K562 (cell line): ENCODE measurements at regions not wholly inside any gene's neighbourhood (a gene's known extent, or its start where the extent isn't known, plus 50 kb on each side); places are given as distances from the start of the nearest gene placed in this dataset.

Source experiments
- ATAC-seq: fragments of 200-7000 bp; cut with Tn5 transposase; 3 replicates; pipeline ENCODE4 v1.9.1; 2020; ENCODE audit warnings: moderate library complexity
- BruUV-seq: library from RNA; stranded (reverse); fragments of 400-500 nt; replicated peaks from 2 replicates; lab custom pipeline; 2021; lab: Mats Ljungman, UMichigan
- CTCF ChIA-PET: fragments of 300-600 bp; formaldehyde crosslinking; extraction: SDS; loops from one replicate; lab custom pipeline; 2021; ENCODE audit warnings: low intra/inter-chr PET ratio; lab: Yijun Ruan, JAX
- POLR2A ChIA-PET: fragments of 300-600, 350-650 bp; sonication (Branson Sonifier 250); formaldehyde crosslinking; extraction: SDS; loops from one replicate; lab custom pipeline; 2021; ENCODE audit warnings: antibody characterized with exemption, inconsistent platforms; lab: Yijun Ruan, JAX
- DNase-seq, 4 experiments: peaks; one replicate each; pipeline versions ENCODE4 v3.0.0 to v3.0.0-alpha.2; 2011 to 2018; ENCODE audit warnings: low spot score in 3 of 4, mixed read lengths in 3 of 4; ENCODE audit errors: extremely low read depth in 1 of 4
- FAIRE-seq: peaks from 2 replicates; lab custom pipeline; 2011; peaks lifted over from hg19 to GRCh38; lab: Jason Lieb, UNC
- H2AFZ ChIP-seq: 2 replicates; pipeline ENCODE4 v1.6.0; 2011; ENCODE audit warnings: low read depth, low read length, control low read depth, inconsistent platforms
- H3K27ac ChIP-seq: fragments of 200-600 bp; 3 replicates; pipeline ENCODE4 v1.8.0; 2011; ENCODE audit warnings: low read depth, mild to moderate bottlenecking, control low read depth, inconsistent platforms, low read length, moderate library complexity, mixed read lengths; ENCODE audit errors: extremely low read depth
- H3K27me3 ChIP-seq, 2 experiments: fragments of 300-600 bp in 1 of 2; 2 replicates in 1 of 2; 3 replicates in 1 of 2; pipeline versions ENCODE4 v1.6.0 to v1.8.0; 2011; ENCODE audit warnings: inconsistent platforms in 2 of 2, low read length in 2 of 2, mild to moderate bottlenecking in 1 of 2, mixed read lengths in 1 of 2, moderate library complexity in 1 of 2; ENCODE audit not compliant: control insufficient read depth in 2 of 2, insufficient read depth in 2 of 2
- H3K36me3 ChIP-seq: fragments of 300-600 bp; 3 replicates; pipeline ENCODE4 v1.8.0; 2011; ENCODE audit warnings: mild to moderate bottlenecking, low read length, inconsistent platforms; ENCODE audit not compliant: control insufficient read depth, insufficient read depth
- H3K4me1 ChIP-seq, 2 experiments: fragments of 200-600 bp in 1 of 2; replicated peaks in 1 of 2; 2 replicates in 1 of 2; 3 replicates in 1 of 2; pipeline versions ENCODE4 v1.5.1 to v1.8.0; 2011; ENCODE audit warnings: inconsistent platforms in 2 of 2, low read length in 2 of 2, mild to moderate bottlenecking in 1 of 2, mixed read lengths in 1 of 2, moderate library complexity in 1 of 2; ENCODE audit not compliant: control insufficient read depth in 2 of 2, insufficient read depth in 2 of 2
- H3K4me2 ChIP-seq: 2 replicates; pipeline ENCODE4 v1.6.1; 2011; ENCODE audit warnings: low read length, control low read depth, inconsistent platforms, mixed read lengths; ENCODE audit not compliant: insufficient read depth
- H3K4me3 ChIP-seq: fragments of 200-600 bp; sonication (generic), shearing (Covaris generic); 2 replicates; pipeline ENCODE4 v1.5.1; 2016; ENCODE audit warnings: control low read depth, inconsistent platforms
- H3K79me2 ChIP-seq: fragments of 200-600 bp; 3 replicates; pipeline ENCODE4 v1.8.0; 2011; ENCODE audit warnings: low read length, inconsistent platforms; ENCODE audit not compliant: control insufficient read depth, insufficient read depth
- H3K9ac ChIP-seq, 2 experiments: 2 replicates each; pipeline versions ENCODE4 v1.6.0 to v1.6.1; 2011; ENCODE audit warnings: low read depth in 2 of 2, low read length in 2 of 2, control low read depth in 1 of 2, inconsistent platforms in 1 of 2, mild to moderate bottlenecking in 1 of 2, mixed read lengths in 1 of 2; ENCODE audit not compliant: insufficient read depth in 1 of 2
- H3K9me1 ChIP-seq: one replicate; pipeline ENCODE4 v1.6.0; 2011; ENCODE audit warnings: inconsistent platforms, mild to moderate bottlenecking, low read length, moderate library complexity; ENCODE audit not compliant: control insufficient read depth, insufficient read depth
- H3K9me3 ChIP-seq: replicated peaks from 2 replicates; pipeline ENCODE4 v1.5.1; 2011; ENCODE audit warnings: low read depth, low read length, inconsistent platforms; ENCODE audit not compliant: control insufficient read depth, insufficient read depth
- H4K20me1 ChIP-seq: replicated peaks from 2 replicates; pipeline ENCODE4 v1.6.1; 2011; ENCODE audit warnings: low read length, inconsistent platforms, mixed read lengths; ENCODE audit not compliant: control insufficient read depth, insufficient read depth
- C11orf30 ChIP-seq: fragments of 450-650 bp; IDR thresholded peaks from 2 replicates; pipeline ENCODE4 v1.6.1; 2016; ENCODE audit warnings: low read depth, mild to moderate bottlenecking
- GTF3C2 ChIP-seq: IDR thresholded peaks from 3 replicates; pipeline ENCODE4 v1.6.1; 2011; ENCODE audit warnings: borderline replicate concordance, mild to moderate bottlenecking, moderate library complexity; ENCODE audit not compliant: insufficient read length; ENCODE audit errors: extremely low read depth
- MCM7 ChIP-seq, 2 experiments: fragments of 450-650 bp; IDR thresholded peaks; 2 replicates each; pipeline ENCODE4 v1.6.1; 2016 to 2018
- MEF2D ChIP-seq: conservative IDR thresholded peaks from 2 replicates; pipeline ENCODE4 v1.6.1; 2016; ENCODE audit warnings: low read depth, missing genetic modification characterization, missing compliant biosample characterization
- MXD1 ChIP-seq: fragments of 250-450 bp; sonication (Bioruptor Pico); IDR thresholded peaks from 2 replicates; pipeline ENCODE4 v1.8.0; 2021; ENCODE audit warnings: borderline replicate concordance, mild to moderate bottlenecking, moderate library complexity; ENCODE audit not compliant: poor library complexity, severe bottlenecking
- NFRKB ChIP-seq: fragments of 450-650 bp; IDR thresholded peaks from 2 replicates; pipeline ENCODE4 v1.6.1; 2016; ENCODE audit warnings: low read depth
- NR2F6 ChIP-seq: fragments of 450-650 bp; formaldehyde crosslinking; IDR thresholded peaks from 2 replicates; pipeline ENCODE4 v1.4.0; 2020; ENCODE audit warnings: mild to moderate bottlenecking
- RAD21 ChIP-seq, 2 experiments: fragments of 250-450 bp in 1 of 2; fragments of 450-650 bp in 1 of 2; sonication (Bioruptor Pico) in 1 of 2; formaldehyde crosslinking in 1 of 2; IDR thresholded peaks in 1 of 2; conservative IDR thresholded peaks in 1 of 2; 2 replicates each; pipeline versions ENCODE4 v1.4.0 to v1.8.0; 2020 to 2022; ENCODE audit warnings: mild to moderate bottlenecking in 2 of 2, moderate library complexity in 1 of 2
- RBM34 ChIP-seq: fragments of 200-400 bp; formaldehyde crosslinking; IDR thresholded peaks from 2 replicates; pipeline ENCODE4 v1.6.1; 2018; ENCODE audit warnings: low read length, borderline replicate concordance; ENCODE audit not compliant: insufficient read depth
- ZC3H4 ChIP-seq: sonication (generic); formaldehyde crosslinking; IDR thresholded peaks from 2 replicates; pipeline ENCODE4 v1.9.0; 2021; ENCODE audit warnings: missing genetic modification reagents, borderline replicate concordance
- ZNF165 ChIP-seq: fragments of 250-450 bp; sonication (Bioruptor Pico); IDR thresholded peaks from 2 replicates; pipeline ENCODE4 v1.4.0; 2020; ENCODE audit warnings: borderline replicate concordance
- ZNF316 ChIP-seq: fragments of 450-650 bp; IDR thresholded peaks from 2 replicates; pipeline ENCODE4 v1.6.1; 2016
- ZNF583 ChIP-seq: fragments of 250-450 bp; sonication (Bioruptor Pico); IDR thresholded peaks from 2 replicates; pipeline ENCODE4 v1.4.0; 2020
- ZNF76 ChIP-seq: fragments of 250-450 bp; sonication (Bioruptor Pico); IDR thresholded peaks from 2 replicates; pipeline ENCODE4 v1.4.0; 2020; ENCODE audit warnings: mild to moderate bottlenecking, moderate library complexity, borderline replicate concordance
- ZSCAN32 ChIP-seq: fragments of 450-650 bp; formaldehyde crosslinking; IDR thresholded peaks from 2 replicates; pipeline ENCODE4 v1.4.0; 2020; ENCODE audit warnings: mild to moderate bottlenecking, moderate library complexity
- WGBS: fragments of 100-300 bp; shearing (Covaris generic); methylation state at CpG from one replicate; pipeline ENCODE4 v1.1.6; 2016; ENCODE audit warnings: low coverage, mixed read lengths; ENCODE audit not compliant: insufficient coverage; ENCODE audit errors: missing lambda C conversion rate; 5-methylcytosine and 5-hydroxymethylcytosine counted together
- in situ Hi-C: fragments of 300-500 bp; cut with MboI; formaldehyde crosslinking; loops from 4 replicates; pipeline ENCODE4 v1.15.0; 2018; ENCODE audit warnings: inconsistent platforms, mixed read lengths
- intact Hi-C: fragments of 100-400 bp; cut with micrococcal nuclease; formaldehyde crosslinking; loops from 2 replicates; pipeline ENCODE4 v1.14.2; 2022

GRCh38 chr1:103854279-103854678 is 104.6 kb downstream of the AMY1C start:
- ATAC-seq = no peak
- intact Hi-C loops = no loop called here
- DNase-seq = no peak
- no peak for FAIRE-seq
- no peak overlapping the region for H3K9ac ChIP-seq
- H2AFZ ChIP-seq = no peak overlapping the region
- POLR2A ChIA-PET = interaction anchor here (0.6 kb wide), 1 partner anchor 278 kb away, joined by 5 read pairs; no protein-coding TSS in a partner anchor
- no peak overlapping the region for H3K27ac ChIP-seq
- H3K36me3 ChIP-seq = no peaks in the 10 kb centered on the region
- H3K4me3 ChIP-seq = no peak overlapping the region
- in situ Hi-C loops = no loop called here
- CTCF ChIA-PET = no interaction called here
- no peaks in the 10 kb centered on the region for H3K4me1 ChIP-seq
- no TSS peak for BruUV-seq
- H3K4me2 ChIP-seq = no peak overlapping the region
- no peaks in the 10 kb centered on the region for H3K9me1 ChIP-seq
- H3K9me3 ChIP-seq = no peaks in the 10 kb centered on the region
- TF ChIP-seq ZNF76 = no peak
- peak; percentile 16; the same call in 1 of the 2 replicates for TF ChIP-seq C11orf30
- no peak for TF ChIP-seq NR2F6 (CRISPR knock-in tag)
- TF ChIP-seq ZNF316 = peak; percentile 62
- TF ChIP-seq, all 486 proteins: peak for 2
- no peaks in the 10 kb centered on the region for H3K27me3 ChIP-seq
- H4K20me1 ChIP-seq = no peaks in the 10 kb centered on the region
- no peaks in the 10 kb centered on the region for H3K79me2 ChIP-seq

- BruUV-seq = no TSS peak
- no peaks in the 10 kb centered on the region for H3K36me3 ChIP-seq
- intact Hi-C loops = no loop called here
- TF ChIP-seq MEF2D (no peak), ZSCAN32 (CRISPR knock-in tag) (no peak), MCM7 (IDR thresholded peaks at IDR 0.05) (no peak), RAD21 (CRISPR knock-in tag; conservative IDR thresholded peaks at IDR 0.05 in 1 of 2, IDR thresholded peaks at IDR 0.05 in 1 of 2) (no peak), RBM34 (no peak), NFRKB (no peak), ZNF583 (no peak), ZNF165 (CRISPR knock-in tag) (no peak), GTF3C2 (no peak), MXD1 (no peak), ZC3H4 (CRISPR knock-in tag) (no peak)
These were observed 110.0 kb downstream of the AMY1C start for GRCh38 chr1:103859721-103860120.

More at GRCh38 chr1:103859721-103860120, 110.0 kb downstream of the AMY1C start:
- H3K9ac ChIP-seq = no peak overlapping the region
- no peaks in the 10 kb centered on the region for H3K9me3 ChIP-seq
- no peaks in the 10 kb centered on the region for H4K20me1 ChIP-seq
- CTCF ChIA-PET = no interaction called here
- DNase-seq (no peak), ATAC-seq (no peak), FAIRE-seq (no peak)
- H3K79me2 ChIP-seq = no peaks in the 10 kb centered on the region
- no peak overlapping the region for H3K4me2 ChIP-seq
- POLR2A ChIA-PET = no interaction called here
- H3K9me1 ChIP-seq = no peaks in the 10 kb centered on the region
- H2AFZ ChIP-seq = no peak overlapping the region
- no peaks in the 10 kb centered on the region for H3K4me1 ChIP-seq
- WGBS = 0% methylated on average over 2 of the region's 2 CpGs
- H3K27ac ChIP-seq = no peak overlapping the region
- no peaks in the 10 kb centered on the region for H3K27me3 ChIP-seq
- in situ Hi-C loops = no loop called here
- H3K4me3 ChIP-seq = no peak overlapping the region
